Large intestine (tissue), 3 donors: ENCODE measurements at regions not wholly inside any gene's neighbourhood (a gene's known extent, or its start where the extent isn't known, plus 50 kb on each side); places are given as distances from the start of the nearest gene placed in this dataset.

Experiments used
- DNase-seq, 2 donors: peaks; one replicate each; pipeline versions ENCODE4 v3.0.0 to v3.0.0-alpha.2; 2013
- H3K27ac ChIP-seq: one replicate; pipeline ENCODE4 v1.5.1; 2013; ENCODE audit warnings: low read length
- H3K27me3 ChIP-seq: 2 replicates; pipeline ENCODE4 v1.6.1; 2013; ENCODE audit warnings: low read length; ENCODE audit not compliant: control insufficient read depth, insufficient read depth
- H3K36me3 ChIP-seq: 2 replicates; pipeline ENCODE4 v1.6.1; 2013; ENCODE audit warnings: low read length; ENCODE audit not compliant: control insufficient read depth, insufficient read depth
- H3K4me1 ChIP-seq: one replicate; pipeline ENCODE4 v1.6.1; 2013; ENCODE audit warnings: low read length; ENCODE audit not compliant: control insufficient read depth, insufficient read depth
- H3K4me3 ChIP-seq: one replicate; pipeline ENCODE4 v1.5.1; 2013; ENCODE audit warnings: low read length
- H3K9me3 ChIP-seq: one replicate; pipeline ENCODE4 v1.6.1; 2013; ENCODE audit warnings: mild to moderate bottlenecking, low read depth, low read length, moderate library complexity; ENCODE audit not compliant: control insufficient read depth
- WGBS: methylation state at CpG from one replicate; pipeline ENCODE4 v1.1.5; 2013; ENCODE audit warnings: low lambda C conversion rate; ENCODE audit not compliant: insufficient coverage; 5-methylcytosine and 5-hydroxymethylcytosine counted together

DNA sequence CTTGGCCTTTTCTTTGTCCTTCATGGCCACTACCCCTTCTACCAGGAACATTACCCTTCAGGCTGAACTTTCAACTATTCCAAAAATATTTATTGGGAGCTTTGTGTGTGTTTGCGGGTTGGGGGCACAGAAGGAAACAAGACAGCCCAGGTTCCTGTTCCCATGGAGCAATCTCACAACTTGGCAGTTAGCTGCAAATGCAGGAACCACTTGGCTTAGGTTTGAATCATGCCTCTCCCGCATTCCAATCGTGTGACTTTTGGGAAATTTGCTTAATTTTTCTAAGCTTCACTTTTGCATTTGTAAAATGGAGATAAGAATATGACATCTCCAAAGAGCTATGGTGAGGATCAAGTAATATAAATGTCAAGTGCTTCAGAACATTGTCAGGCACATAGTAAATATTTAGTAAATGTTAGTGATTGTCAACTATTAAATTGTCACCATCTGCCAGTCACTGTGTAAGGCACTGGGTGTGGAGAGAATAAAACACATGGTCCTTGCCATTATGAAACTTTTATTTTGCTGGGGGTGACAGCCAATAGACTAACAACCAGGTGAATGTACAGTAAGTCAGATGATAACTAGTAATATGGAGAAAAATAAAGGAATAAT is 277.1 kb downstream of the SNX13 start:
- no peak overlapping the region for H3K27ac ChIP-seq
- no peaks in the 10 kb centered on the region for H3K9me3 ChIP-seq
- no peaks in the 10 kb centered on the region for H3K27me3 ChIP-seq
- H3K36me3 ChIP-seq: no peaks in the 10 kb centered on the region
- no peaks in the 10 kb centered on the region for H3K4me1 ChIP-seq
- H3K4me3 ChIP-seq: no peak overlapping the region
- WGBS: no CpG with 5 or more reads among the region's 3 CpGs
- no peak for DNase-seq

DNA sequence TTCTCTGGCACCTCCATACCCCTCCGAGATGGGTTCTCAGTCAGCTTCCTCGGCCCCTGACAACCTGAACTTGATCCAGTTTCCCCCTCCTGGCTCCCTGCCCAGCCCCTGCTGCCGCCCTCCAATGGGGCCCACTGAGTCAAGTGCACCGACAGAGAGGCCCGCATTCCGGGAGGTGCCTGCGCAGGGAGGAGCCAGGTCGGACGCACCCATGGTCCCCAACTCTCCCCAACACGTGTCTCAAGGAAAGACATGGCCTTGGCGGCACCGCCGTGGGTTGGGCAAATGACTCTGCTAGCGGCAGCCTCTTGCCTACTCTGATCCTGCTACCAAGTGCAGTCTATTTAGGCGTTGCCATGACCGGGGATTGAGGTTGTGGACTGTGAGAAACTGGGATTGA is 275.3 kb downstream of the SNX13 start:
- no peaks in the 10 kb centered on the region for H3K36me3 ChIP-seq
- no peak for DNase-seq
- no peaks in the 10 kb centered on the region for H3K9me3 ChIP-seq
- H3K27me3 ChIP-seq: no peaks in the 10 kb centered on the region
- no peaks in the 10 kb centered on the region for H3K4me1 ChIP-seq
- no peak overlapping the region for H3K4me3 ChIP-seq
- WGBS: no CpG with 5 or more reads among the region's 16 CpGs
- no peak overlapping the region for H3K27ac ChIP-seq

DNA sequence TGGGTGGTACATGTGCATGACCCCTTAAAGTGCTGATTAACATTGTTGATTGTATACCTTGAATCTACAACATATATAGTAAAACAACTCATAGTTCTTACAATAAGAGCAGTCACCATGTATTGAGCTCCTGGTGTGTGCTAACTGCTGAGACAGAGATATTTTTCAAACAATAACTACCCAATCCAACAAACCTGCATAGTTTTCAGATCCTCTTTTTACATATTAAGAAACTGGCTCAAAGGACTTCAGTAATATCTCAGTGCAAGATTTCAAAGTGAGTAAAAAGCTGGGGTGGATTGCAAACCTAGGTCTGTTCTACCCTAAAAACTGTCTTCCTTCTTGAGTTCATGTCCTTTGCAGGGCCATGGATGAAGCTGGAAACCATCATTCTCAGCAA is 272.2 kb downstream of the SNX13 start:
- DNase-seq: no peak
- no peak overlapping the region for H3K27ac ChIP-seq
- H3K4me1 ChIP-seq: no peaks in the 10 kb centered on the region
- no peak overlapping the region for H3K4me3 ChIP-seq
- H3K9me3 ChIP-seq: no peaks in the 10 kb centered on the region
- no peaks in the 10 kb centered on the region for H3K27me3 ChIP-seq
- H3K36me3 ChIP-seq: no peaks in the 10 kb centered on the region

DNA sequence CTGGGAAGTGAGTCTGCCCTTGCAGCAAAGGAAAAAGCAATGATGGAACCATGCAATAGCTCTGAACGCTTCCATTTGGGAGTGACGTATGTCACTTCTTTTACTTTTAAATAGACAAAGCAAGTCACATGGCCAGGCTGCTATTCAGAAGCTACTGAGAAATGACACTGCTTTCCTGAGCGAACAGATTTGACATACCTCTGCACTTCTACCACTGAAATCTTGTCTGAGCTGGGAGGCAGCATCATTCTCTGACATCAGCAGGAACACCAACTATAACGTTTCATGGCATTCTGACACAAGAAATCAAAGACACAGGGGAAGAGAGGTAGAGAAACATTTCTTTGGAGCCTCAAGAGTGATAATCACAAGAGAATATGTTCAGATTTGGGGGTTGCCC is 271.1 kb downstream of the SNX13 start:
- Histone ChIP-seq H3K4me3 (no peak overlapping the region), H3K9me3 (no peaks in the 10 kb centered on the region), H3K36me3 (no peaks in the 10 kb centered on the region), H3K27me3 (no peaks in the 10 kb centered on the region), H3K4me1 (no peaks in the 10 kb centered on the region), H3K27ac (no peak overlapping the region)
- no peak for DNase-seq
- WGBS: no CpG with 5 or more reads among the region's 4 CpGs

DNA sequence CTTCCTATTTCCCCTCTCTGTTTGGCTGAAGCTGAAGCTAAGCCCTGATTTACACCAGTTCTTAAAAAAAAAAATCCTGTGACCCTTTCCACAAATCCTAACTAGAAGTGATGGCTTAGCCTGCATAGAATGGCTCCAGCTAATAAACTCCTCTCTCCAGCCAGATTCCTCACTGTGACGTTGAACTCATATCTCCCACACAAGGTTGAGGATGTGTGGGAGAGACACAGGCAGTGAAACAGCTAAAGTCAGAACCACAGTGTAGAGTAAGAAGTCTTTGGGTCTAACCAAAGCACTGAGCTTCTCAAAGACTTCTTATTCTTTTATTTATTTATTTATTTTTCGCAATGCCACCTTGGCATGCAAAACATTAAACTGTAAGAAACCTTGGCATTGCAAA is 268.3 kb downstream of the SNX13 start:
- Histone ChIP-seq H3K27ac (no peak overlapping the region), H3K4me1 (no peaks in the 10 kb centered on the region), H3K9me3 (no peaks in the 10 kb centered on the region), H3K36me3 (no peaks in the 10 kb centered on the region), H3K27me3 (no peaks in the 10 kb centered on the region), H3K4me3 (no peak overlapping the region)
- no peak for DNase-seq
- WGBS: 60% methylated on average over 1 of the region's 2 CpGs

DNA sequence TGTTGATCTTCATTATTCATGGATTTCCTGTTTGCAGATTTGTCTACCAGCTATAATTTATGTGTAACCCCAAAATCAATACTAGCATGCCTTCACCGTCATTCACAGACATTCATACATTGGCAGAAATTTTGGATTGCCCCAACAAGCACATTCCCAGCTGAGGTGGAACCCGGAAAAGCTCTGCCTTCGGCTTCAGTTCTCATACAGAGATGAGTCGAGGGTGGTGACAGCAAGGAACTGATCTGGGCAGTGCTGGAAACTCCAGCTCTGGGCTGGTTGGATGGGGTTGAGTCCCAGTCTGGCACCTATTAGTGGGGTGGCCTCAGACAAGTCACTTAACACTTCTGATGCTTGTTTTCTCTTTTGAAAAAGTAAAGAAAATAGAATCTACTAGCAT is 267.5 kb downstream of the SNX13 start:
- WGBS: no CpG with 5 or more reads among the region's 4 CpGs
- no peak for DNase-seq

DNA sequence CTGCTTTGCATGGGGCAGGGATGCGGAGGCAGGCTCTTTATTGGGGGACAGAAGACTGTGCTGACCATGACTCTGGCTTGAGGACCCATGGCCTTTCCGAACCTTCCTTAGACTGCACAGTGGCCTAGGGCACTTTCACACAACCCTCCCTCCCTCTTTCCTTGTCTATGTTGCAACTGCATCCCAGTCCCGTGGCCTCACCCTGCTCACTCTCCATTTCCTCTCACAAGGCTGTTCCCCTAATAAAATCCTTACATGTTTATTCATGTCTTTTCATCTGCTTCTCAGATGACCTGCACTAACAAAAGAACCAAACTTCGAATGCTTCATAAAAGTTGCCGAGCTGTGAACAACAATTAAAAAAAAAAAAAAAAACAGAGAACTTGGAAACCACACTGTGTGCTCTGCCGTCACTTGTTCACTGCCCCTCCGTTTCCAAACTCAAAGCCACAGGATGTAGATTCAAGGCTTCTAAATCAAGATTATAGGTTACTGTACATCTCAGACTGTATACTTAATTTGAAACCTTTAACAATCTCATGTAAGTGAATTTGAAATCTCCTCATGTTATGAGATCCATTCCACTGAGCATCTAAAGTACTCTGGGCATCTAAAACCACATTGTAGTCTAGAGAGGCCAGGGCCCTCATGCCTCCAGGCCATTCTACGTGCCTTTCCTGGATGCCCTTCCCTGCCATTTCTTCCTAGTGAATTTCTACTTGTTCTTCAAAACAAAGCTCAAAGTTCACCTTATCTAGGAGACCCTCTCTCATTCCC is 265.9 kb downstream of the SNX13 start:
- no peak overlapping the region for H3K27ac ChIP-seq
- WGBS: 94% methylated on average over 3 of the region's 8 CpGs
- H3K9me3 ChIP-seq: no peaks in the 10 kb centered on the region
- no peaks in the 10 kb centered on the region for H3K4me1 ChIP-seq
- DNase-seq: no peak
- no peaks in the 10 kb centered on the region for H3K36me3 ChIP-seq
- H3K4me3 ChIP-seq: no peak overlapping the region
- H3K27me3 ChIP-seq: no peaks in the 10 kb centered on the region

More for the DNA sequence above, 267.5 kb downstream of the SNX13 start:
- no peaks in the 10 kb centered on the region for H3K9me3 ChIP-seq
- H3K4me1 ChIP-seq: no peaks in the 10 kb centered on the region
- no peak overlapping the region for H3K27ac ChIP-seq
- H3K4me3 ChIP-seq: no peak overlapping the region
- no peaks in the 10 kb centered on the region for H3K27me3 ChIP-seq
- H3K36me3 ChIP-seq: no peaks in the 10 kb centered on the region

DNA sequence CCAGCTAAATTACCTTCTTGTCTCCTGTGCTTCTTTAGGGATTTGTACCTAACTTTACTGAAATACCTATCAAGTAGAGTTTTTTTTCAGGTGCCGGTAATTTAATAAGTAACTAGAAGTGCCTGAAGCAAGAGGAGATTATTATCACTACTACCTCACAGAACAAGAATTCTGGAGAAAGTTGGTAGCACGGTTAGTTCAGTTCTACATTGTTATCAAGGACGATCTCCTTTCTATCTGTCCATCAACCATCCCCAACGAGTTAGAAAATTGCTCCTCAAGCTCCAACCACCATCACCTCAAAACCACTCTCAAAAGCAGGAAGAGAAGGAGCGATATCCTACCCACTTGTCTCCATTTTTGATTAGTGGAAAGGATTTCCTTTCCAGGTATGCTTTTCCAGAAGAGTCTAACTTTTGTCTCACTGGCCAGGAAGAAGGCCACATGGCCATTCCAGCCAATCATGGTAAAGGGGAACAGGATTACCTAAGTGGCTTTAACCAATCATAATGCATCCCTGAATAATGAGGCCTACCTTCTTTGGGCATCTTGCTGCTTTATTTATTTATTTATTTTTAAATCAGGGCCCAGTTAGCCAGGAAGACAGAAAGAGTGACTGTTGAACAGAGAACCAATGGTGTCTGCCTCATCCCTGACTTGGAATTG is 265.2 kb downstream of the SNX13 start:
- H3K4me3 ChIP-seq: no peak overlapping the region
- WGBS: 40% methylated on average over 1 of the region's 5 CpGs
- H3K36me3 ChIP-seq: no peaks in the 10 kb centered on the region
- H3K27me3 ChIP-seq: no peaks in the 10 kb centered on the region
- DNase-seq: no peak
- H3K9me3 ChIP-seq: no peaks in the 10 kb centered on the region
- no peak overlapping the region for H3K27ac ChIP-seq
- H3K4me1 ChIP-seq: no peaks in the 10 kb centered on the region

DNA sequence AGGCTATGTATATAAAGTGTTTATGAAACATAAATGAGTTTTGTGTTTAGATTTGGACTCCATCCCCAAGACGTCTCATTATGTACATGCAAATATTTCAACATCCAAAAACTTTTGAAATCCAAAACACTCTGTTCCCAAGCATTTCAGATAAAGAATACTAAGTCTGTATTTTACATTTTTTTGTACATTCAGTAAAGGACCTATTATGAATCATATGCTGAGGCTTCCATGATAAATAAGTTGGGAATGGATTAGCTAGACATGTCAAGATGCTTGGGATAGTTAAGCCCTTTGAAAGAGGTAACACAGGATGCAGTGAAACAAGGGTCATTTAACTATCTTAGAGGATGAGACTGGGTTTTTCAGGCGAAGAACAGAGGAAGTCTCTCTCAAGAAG is 262.9 kb downstream of the SNX13 start:
- 86% methylated on average over 1 of the region's 2 CpGs for WGBS
- no peaks in the 10 kb centered on the region for H3K27me3 ChIP-seq
- no peak for DNase-seq
- H3K4me3 ChIP-seq: no peak overlapping the region
- H3K27ac ChIP-seq: no peak overlapping the region
- H3K36me3 ChIP-seq: no peaks in the 10 kb centered on the region
- no peaks in the 10 kb centered on the region for H3K4me1 ChIP-seq
- H3K9me3 ChIP-seq: no peaks in the 10 kb centered on the region

DNA sequence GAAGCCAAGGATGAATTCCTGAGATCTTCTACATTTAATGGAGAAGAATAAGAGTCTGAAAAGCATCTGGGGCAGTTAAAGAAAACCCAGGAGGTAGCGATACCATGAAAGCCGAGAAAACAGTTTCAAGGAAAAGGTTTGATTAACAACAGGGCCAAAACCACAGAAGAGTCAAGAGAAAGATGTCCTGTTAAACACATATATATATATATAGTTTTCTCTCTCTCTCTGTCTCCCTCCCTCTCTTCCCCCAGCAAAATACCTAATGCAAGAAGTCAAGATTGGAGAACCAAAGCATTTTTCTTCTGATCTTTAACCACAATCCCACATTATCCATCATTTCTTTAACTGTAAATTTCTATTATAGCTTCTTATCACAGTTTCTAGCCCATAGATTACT is 261.4 kb downstream of the SNX13 start:
- H3K27me3 ChIP-seq: no peaks in the 10 kb centered on the region
- H3K27ac ChIP-seq: no peak overlapping the region
- H3K4me3 ChIP-seq: no peak overlapping the region
- DNase-seq: no peak
- no CpG with 5 or more reads among the region's 2 CpGs for WGBS
- H3K4me1 ChIP-seq: no peaks in the 10 kb centered on the region
- no peaks in the 10 kb centered on the region for H3K36me3 ChIP-seq
- H3K9me3 ChIP-seq: no peaks in the 10 kb centered on the region
